Stimulated activated CD4-positive, alpha-beta T cell treated with anti-CD3 and anti-CD28 coated beads, Interleukin-4, amount 100 ng/mL, for 48 hours (primary cell): ENCODE measurements at regions not wholly inside any gene's neighbourhood (a gene's known extent, or its start where the extent isn't known, plus 50 kb on each side); places are given as distances from the start of the nearest gene placed in this dataset.

ENCODE experiments used
- DNase-seq, 2 donors: peaks; one replicate each; pipeline ENCODE4 v3.0.0-alpha.2; 2020; ENCODE audit warnings: low read depth in 2 of 2

DNA sequence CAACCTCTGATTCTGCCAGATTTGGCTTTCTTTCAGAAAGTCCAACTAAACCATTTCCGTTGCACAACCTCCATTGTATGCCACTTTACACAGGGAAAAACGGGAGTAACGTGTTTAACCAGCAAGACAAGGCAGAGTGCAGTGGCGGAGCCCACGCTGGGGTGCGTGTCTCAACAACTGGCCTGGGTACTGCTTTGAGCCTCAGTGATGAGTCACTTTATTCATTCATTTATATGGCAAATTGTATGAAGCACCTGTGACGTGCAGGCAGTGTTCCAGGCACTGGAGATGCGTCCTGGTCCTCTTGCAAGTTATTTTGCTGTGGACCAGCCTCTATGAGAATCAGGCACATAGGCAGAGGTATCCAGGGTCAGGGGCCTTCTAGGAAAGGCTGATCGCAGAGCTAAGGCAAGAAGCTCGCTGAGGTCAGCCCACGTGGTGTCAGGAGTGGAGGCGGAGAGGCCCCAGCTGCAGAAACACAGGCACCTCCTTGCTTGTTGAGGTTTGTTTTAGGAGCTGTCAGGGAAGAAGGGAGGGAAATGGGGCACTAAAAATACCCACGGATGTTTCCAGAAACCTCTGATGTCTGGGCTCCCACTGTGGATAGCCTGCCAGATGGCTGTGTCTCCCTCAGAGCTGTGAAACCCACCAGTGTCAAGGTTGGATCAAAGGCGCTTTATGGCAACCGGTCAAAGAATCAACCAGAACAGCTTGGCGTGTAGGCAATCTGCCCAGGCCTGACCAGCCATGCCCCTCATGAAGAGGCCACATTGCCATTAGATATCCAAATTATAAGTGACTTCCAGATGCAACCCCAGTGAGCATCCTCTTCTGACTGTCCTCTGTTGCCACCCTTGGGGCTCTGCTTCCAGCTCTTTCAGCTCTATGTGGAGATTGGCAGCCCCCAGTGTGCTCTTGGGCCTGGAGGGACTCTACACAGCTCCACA, 157.2 kb downstream of the CD83 start:
- DNase-seq = no peak

DNA sequence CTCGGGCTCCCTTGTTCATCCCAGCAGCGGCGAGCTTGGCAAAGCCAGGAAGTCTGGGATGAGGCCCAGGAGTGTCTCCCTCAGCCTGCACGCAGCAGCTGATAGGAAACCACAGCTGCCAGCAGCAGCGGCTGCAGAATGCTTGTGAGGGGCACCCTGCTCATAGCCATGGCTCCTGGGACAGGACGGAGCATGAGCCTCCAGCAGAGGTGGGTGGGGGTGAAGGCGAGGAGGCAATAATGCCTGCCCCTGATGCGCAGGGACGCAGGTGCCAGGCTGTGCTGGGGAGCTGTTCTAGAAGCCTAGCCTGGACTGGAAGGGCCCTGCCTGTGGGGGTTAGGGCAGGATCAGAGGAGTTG, 157.9 kb downstream of the CD83 start:
- DNase-seq = no peak

DNA sequence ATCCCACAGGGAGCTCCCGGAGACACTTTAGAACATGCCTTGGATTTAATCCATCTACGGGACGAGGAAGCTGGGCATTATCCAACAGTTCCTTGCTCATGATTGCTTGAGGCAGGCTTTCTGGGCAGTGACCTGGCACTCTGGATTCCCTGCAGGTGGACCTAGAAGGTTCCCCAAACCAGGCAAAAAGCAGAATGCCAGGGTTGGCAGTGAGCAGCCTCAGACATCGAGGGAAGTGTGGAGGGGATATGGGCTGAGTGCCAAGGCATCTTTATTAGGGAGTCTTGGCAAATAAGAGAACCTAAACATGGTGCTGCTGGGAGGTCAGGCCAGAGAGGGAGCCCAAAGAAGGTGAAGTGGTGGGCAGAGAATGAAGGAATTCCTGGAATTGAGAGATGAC, 158.5 kb downstream of the CD83 start:
- no peak for DNase-seq

DNA sequence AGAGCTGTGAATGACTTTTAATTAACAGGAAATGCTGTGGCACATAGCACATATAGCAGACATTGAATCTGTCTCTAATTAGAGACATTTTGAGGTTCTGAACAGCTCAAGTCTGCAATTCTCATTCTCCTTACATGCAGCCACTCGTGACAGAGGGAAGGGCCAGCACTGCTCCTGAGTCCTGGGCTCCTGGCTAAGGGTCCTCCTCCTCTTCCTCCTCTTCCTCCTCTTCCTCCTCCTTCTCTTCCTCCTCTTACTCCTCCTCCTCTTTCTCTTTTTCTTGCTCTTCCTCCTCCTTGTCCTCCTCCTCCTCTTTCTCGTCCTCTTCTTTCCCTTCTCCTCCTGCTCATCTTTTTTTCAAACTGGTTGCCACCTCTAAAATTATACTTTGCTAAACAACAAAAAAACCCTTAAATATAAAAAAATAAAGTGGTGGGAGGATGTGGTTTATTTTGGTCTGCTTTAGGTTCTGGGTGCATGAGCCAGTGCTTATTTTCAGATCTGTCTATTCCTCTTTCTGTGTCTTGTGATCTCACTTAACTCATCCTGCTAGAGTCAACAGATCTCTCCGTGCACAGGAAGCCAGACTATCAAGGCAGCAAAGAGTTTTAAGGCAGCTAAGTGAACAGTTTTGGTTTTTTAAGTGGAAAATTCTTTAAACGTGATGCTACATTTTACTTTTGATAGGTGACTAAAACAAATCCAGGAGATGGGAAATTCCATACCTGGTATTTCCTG, 159.3 kb downstream of the CD83 start:
- no peak for DNase-seq

DNA sequence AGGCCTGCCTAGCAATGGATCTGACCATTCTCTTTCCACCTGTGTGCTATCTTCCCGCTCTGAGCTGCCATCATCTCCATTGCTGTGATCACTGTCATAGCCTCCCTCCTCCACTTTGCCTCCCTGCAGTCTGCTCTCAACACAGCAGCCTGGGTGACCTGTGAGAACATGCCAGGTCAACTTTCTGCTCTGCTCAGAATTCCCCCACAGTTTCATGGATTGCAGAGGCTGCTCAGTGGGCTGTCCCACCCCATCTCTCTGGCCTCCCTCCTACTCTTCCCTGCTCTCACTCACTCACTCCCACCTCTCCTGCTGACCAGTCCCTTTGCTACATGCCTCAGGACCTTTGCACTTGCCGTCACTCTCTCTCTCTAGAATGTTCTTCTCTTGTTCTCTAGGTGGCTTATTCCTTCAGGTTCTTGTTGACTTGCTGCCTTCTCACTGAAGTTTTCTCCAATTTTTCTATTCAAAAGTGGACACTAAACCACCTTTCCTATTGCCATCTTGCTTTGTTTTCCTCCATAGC, 159.9 kb downstream of the CD83 start:
- DNase-seq = no peak

DNA sequence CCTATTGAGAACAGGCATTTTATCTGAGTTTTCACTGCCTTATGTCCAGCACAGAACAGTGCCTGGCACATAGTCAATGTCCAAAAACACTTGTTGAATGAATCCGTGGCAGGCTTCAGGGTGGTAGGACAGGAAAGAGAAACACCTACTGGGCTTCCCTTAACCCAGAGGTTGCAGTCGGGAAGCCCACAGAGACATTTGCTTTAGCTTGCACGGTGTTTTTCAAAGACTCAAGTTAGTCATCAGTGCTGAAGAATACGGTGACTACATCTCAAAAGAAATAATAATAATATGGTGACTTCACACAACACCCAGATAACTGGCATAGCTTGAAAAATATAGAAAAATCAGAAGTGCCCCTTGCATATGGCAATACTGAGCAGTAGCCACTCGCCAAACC, 160.4 kb downstream of the CD83 start:
- DNase-seq = no peak

DNA sequence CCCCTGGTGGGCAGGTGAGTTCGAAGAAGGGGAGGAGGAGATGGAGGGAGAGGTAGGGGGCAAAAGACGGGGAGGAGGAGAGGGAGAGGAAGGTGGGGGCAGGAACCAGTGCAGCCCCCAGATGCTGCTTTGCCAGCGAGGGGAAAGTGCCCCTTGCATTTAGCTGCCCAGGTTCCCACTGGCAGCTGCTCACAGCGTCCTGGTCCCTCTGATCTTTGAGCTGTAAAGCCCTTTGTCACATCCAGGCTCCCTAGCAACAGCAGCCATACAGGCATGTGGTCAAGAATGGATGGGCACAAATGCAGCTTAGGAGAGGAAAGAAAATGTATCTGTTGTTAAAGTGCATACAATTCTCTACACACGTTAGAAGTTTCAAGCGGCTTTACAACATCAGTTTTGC, 160.9 kb downstream of the CD83 start:
- no peak for DNase-seq

DNA sequence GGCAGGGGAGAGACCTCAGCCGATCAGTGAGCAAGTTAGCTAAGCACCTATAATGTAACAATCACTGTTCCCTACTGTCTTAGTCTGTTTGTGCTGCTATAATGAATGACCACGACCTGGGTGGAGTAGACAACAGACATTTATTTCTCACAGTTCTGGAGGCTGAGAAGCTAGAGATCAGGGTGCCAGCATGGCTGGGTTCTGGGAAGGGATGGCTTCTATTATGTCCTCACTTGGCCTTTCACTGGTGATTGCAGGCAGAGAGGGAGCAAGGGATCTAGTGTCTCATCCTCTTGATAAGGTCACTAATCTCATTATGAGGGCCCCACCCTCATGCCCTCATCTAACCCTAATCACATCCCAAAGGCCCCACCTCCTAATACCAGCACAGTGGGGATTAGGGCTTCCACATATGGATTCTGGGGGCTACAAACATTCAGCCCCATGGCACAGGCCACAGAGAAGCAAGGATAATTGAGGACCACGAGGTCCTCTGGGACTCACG, 162.5 kb downstream of the CD83 start:
- no peak for DNase-seq

DNA sequence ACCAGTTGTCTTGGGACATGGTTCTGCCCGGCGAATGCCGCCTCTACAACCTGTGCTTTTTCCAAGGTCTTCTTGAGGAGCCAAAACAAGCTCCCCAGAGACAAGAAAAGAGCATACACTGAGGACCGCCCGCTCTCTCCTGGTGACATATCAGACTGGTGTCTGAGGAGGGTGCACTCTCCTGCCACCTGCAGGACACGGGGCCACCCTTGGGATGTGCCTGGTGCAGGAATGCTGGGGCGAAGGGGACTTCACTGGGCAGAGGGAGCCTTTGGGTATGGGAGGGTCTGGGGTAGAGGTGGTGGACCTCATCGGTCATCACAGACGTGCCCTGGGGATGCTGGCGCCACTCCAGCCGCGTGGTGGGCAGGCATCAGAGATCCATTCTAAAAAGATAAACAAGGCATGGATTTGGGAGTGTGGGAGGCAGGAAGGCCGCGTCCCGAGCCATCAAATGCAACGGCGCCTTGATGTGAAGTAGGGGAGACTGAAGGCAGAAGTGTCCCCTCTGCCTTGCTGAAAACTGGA, 163.3 kb downstream of the CD83 start:
- no peak for DNase-seq

DNA sequence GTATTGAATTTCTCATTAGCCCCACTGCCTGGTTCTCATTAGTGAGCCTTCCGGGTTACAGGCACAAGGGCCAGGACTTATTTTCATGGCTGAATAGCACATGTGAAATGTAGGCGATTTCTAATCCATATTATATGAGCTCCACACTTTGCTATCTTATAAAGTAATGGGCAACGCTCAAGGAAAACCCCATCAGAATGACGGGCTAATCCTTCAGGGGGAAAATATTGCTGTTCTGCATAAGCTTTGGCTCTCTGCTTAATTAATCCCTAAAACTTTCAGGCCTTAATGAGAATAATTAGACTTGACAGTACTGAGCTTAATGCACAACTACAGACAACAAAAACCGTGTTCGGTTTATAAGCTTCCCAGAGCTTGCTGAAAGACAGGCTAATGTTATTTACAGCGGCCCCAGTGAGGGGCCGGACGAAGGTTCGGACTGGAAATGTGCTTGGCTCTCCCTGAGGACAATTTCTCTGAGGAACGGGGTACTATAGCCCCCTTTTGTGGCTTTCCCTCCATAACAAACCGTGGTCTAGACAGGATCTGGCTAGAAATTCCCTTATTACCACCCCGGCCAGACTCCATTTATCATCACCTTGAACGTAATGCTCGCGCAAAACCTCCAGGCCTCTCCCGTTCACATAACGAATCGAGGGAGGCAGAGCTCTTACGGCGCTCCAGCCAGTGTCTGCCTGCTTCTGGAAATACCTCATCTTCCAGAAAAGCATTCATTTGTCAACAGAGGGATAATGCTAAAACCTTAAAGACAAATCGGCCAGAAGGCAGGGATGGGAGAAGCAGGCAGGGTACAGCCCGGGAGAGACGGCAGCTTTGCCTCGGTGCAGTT, 164.5 kb downstream of the CD83 start:
- no peak for DNase-seq

DNA sequence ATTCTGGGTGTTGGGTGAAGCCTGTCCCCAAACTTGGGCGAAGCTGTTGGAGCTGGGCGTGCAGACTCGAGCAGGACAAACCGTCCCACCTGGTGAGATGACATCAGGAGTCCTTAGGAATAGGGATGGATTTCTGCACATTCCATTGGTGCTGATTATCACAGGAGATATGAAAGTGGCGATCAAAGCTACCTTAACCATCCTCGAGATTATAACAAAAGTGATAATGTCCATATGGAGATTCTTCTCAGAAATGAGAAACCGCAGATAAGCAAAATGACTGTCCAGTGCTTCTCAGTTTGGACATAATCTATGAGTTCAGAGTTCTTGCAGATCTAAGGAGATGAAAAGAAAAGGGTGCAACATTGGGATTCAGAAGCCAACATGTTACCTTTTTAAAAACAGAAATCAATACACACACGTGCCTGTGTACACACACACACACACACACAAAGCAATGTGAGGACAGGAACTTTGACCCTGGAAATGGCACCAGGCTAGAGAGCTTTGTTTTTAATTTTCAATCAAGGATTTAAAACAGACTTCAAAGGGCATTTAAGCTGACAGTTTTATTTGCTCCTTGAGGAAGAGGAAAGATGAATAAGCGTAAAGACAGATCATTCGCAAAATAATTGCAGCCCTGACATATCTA, 165.4 kb downstream of the CD83 start:
- no peak for DNase-seq

DNA sequence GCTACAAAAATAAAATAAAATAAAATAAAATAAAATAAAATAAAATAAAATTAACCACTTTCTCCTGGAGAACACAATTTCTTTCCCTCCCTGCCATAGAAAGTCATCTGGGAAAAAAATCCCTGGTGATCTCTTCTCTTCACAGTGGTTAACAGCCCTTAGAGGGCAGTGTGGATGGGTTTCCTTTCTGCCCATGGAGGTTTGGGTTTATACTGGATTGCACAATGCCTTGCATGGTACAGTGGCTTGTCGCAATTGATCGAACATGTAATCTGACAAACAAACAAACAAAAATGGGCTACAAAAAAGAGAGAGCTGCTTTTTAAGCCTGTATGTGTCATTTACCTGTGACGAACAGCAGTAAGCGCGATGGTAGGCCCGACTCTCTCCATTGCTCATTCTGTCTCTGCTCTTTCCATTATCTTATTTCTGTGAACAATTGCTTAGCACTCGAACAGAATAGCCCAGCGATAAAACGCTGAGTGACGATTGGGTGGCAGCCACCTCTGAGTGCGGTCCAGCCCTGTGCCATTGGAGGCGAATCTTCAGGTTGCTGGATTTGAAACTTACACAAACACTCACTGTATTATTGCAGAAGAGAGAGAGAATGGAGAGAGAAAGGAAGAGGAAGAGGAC, 166.1 kb downstream of the CD83 start:
- DNase-seq = no peak

DNA sequence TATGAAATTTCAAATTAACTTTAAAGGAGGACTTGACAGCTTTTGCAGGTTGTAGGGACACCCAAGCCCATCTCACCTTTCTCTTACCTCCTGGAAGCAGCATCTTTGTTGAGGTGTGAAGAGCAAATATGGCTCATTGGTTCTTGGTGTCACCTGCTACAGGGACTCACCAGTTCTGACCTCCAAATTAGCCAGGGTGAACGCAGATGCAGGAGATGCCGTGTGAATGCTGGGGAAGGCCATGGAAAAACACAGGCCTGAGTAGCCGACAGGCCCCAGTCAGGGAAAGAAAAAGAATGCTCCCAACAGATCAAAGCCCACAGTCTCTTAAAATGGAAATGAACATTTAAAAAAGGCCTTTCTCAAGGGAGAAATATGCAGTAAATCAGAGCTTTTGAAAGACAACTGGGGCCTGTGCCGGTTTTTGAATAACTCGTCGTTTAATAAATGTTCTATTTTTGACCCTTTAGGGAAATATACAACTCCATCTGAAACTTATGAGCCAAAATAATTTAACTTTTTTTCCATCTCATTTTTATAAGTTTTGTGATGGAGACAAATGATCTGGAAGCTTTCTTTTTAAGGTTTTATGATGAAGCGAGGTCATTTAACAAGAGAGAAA, 167.5 kb downstream of the CD83 start:
- no peak for DNase-seq

DNA sequence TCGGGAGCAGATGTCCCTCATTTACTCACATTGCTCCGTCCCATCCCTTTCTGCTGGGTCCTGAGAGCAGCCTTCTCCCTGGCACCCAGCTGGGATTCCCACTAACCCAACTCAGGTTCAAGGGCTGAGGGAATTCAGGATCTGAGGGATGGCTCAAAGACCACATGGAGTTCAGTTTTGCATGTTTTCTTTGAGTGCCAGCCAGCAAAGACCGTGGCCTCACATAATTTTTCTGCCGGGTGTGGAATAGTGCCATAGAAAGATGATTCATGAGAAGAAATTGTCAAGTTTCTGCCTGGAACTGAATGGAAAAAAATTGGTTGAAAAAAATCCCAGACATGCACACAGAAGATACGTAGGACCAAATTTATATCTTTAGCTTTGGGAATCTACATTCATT, 168.6 kb downstream of the CD83 start:
- DNase-seq = no peak

DNA sequence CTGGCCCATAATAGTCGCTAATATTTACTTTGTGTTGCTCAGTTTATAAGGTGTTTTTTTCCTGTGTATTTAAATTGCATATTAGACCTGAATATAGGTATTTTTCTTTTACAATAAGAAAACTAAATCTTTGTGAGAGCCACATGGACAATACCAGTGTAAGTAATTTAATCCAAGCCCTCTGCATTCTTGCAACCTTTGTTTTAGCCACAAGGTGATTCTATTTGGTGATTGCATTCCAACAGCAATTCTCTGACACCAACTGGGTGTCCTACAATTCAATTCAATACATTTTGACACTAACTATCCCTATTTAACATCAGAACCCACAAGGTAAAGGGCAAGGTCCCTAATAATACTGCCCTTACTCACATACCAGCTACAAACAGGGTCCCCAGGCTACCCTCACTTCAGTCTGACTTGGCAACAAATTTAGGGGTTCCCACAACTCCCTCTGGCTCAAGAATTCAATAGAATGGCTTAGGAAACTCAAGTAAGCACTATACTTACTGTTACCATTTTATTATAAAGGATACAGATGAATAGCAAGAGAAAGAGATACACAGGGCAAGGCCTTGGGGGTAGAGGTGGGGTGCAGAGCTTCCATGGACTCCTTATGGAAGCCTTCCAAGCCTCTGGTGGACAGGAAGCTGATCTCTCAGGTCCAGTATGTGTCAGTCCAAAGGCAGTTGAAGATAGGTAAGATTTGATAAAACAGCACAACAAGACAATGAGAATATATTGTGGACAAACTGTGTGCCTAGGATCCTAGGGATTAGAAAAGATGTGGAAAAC, 169.3 kb downstream of the CD83 start:
- no peak for DNase-seq

DNA sequence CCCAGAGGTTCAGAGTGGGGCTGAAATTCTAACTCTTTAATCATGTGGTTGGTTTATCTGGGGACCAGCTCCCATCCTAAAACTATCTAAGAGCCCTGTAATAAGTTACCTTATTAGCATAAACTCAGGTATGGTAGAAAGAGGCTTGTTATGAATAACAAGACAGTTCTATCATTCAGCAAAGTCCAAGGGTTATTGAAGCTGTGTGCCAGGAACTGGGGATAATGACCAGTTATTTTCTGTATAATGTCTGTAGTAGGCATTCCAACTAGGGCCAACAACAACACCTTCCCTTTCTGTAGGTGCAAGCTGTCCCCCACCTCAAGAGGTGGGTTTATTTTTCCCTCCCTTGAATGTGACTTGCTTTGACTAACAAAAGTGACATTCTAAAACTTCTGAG, 170.1 kb downstream of the CD83 start:
- no peak for DNase-seq

DNA sequence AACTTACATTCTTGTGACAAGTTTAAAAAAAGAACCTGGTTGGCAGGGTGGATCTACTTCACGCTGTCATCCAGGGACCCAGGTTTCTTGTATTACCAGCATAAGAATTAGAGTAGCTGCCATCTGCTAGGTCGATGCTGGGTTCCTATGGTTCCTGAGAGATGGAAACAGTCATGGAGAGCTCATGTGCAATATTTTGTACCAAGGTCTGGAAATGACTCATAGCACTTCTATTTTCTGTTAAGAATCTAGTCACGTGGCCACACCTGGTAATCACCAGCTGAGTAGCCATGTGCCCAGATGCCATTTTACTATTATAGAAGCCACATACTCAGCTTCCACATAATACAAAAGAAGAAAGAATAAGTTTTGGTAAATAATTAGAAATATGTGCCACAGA, 171.3 kb downstream of the CD83 start:
- DNase-seq = no peak

DNA sequence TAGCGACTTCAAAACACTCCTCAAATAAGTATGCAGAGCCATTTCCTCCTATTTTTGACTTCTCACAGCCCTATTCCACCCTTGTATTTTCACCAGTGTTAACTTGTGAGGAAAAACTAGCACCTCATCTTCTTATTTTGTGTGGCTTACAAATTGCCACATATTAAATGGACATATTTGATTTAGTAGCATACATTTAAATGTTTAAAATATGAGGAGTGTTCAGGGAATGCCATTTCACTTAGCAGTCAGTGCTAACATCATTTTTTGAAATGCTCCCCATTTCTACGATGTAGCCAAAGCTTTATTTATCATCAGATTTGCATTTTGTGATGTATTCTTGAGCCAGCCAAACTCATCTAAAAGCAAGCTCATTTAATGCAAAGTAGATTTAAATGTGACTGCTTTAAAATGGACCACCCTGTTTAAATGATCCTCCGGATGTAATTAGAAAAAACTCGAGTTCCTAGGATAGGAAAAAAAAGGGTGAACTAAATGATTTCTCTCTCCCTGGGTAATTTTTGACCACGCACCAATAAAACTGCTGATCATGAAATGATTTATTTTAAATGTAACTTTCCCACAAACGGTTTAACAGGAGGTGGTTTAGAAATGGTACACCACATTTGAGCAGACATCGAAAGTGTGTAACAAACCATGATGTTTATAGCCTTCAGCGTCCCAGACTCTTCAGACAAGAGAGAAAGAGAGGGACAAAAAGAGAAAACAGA, 172.6 kb downstream of the CD83 start:
- DNase-seq = no peak
